ENCODE measurements at regions not wholly inside any gene's neighbourhood (a gene's known extent, or its start where the extent isn't known, plus 50 kb on each side); places are given as distances from the start of the nearest gene placed in this dataset.

GRCh38 chr17:34725008-34725407 lies 145.6 kb downstream of the TMEM132E start:
- Mint-ChIP-seq H3K27ac (no peak overlapping the region), H3K9me3 (no peaks in the 10 kb centered on the region), H3K4me3 (no peak overlapping the region), H3K4me1 (no peaks in the 10 kb centered on the region), H3K27me3 (peaks cover 4% of the 10 kb centered on the region), H3K36me3 (no peaks in the 10 kb centered on the region)
- H3K4me1 ChIP-seq (ENCODE audit: control insufficient read depth, insufficient read depth, low read length, poor library complexity, severe bottlenecking) = no peaks in the 10 kb centered on the region
- no peak for DNase-seq
- no peaks in the 10 kb centered on the region for H3K9me3 ChIP-seq (ENCODE audit: control insufficient read depth in 2 of 2, low read length in 2 of 2)
- H3K27me3 ChIP-seq (ENCODE audit: control insufficient read depth, insufficient read depth, low read length) = no peaks in the 10 kb centered on the region
- no peak overlapping the region for H3K4me3 ChIP-seq (ENCODE audit: low read depth, low read length)
- H3K27ac ChIP-seq (ENCODE audit: insufficient read depth, low read length, poor library complexity, severe bottlenecking) = no peak overlapping the region
- ATAC-seq (ENCODE audit: low read depth in 2 of 2) = no peak
- no peaks in the 10 kb centered on the region for H3K36me3 ChIP-seq (ENCODE audit: control insufficient read depth, insufficient read depth, low read length)

GRCh38 chr17:34723875-34724274 lies 144.5 kb downstream of the TMEM132E start:
- peaks cover 4% of the 10 kb centered on the region for H3K27me3 Mint-ChIP-seq
- no peak overlapping the region for H3K4me3 ChIP-seq (ENCODE audit: low read depth, low read length)

GRCh38 chr17:34721326-34721725 lies 141.9 kb downstream of the TMEM132E start:
- peaks cover 4% of the 10 kb centered on the region for H3K27me3 Mint-ChIP-seq
- no peak overlapping the region for H3K27ac Mint-ChIP-seq
- H3K4me3 Mint-ChIP-seq = no peak overlapping the region
- H3K4me1 ChIP-seq (ENCODE audit: control insufficient read depth, insufficient read depth, low read length, poor library complexity, severe bottlenecking) = no peaks in the 10 kb centered on the region
- H3K4me3 ChIP-seq (ENCODE audit: low read depth, low read length) = no peak overlapping the region
- DNase-seq (no peak), ATAC-seq (ENCODE audit: low read depth in 2 of 2) (no peak)
- no peaks in the 10 kb centered on the region for H3K4me1 Mint-ChIP-seq
- H3K9me3 Mint-ChIP-seq = no peaks in the 10 kb centered on the region
- no peaks in the 10 kb centered on the region for H3K36me3 Mint-ChIP-seq
- no peaks in the 10 kb centered on the region for H3K9me3 ChIP-seq (ENCODE audit: control insufficient read depth in 2 of 2, low read length in 2 of 2)
- no peaks in the 10 kb centered on the region for H3K27me3 ChIP-seq (ENCODE audit: control insufficient read depth, insufficient read depth, low read length)
- H3K27ac ChIP-seq (ENCODE audit: insufficient read depth, low read length, poor library complexity, severe bottlenecking) = no peak overlapping the region
- H3K36me3 ChIP-seq (ENCODE audit: control insufficient read depth, insufficient read depth, low read length) = no peaks in the 10 kb centered on the region

More at GRCh38 chr17:34723875-34724274, 144.5 kb downstream of the TMEM132E start:
- no peak overlapping the region for H3K27ac ChIP-seq (ENCODE audit: insufficient read depth, low read length, poor library complexity, severe bottlenecking)
- no peaks in the 10 kb centered on the region for H3K9me3 ChIP-seq (ENCODE audit: control insufficient read depth in 2 of 2, low read length in 2 of 2)
- Mint-ChIP-seq H3K36me3 (no peaks in the 10 kb centered on the region), H3K27ac (no peak overlapping the region), H3K9me3 (no peaks in the 10 kb centered on the region), H3K4me3 (no peak overlapping the region), H3K4me1 (no peaks in the 10 kb centered on the region)
- no peaks in the 10 kb centered on the region for H3K4me1 ChIP-seq (ENCODE audit: control insufficient read depth, insufficient read depth, low read length, poor library complexity, severe bottlenecking)
- no peaks in the 10 kb centered on the region for H3K27me3 ChIP-seq (ENCODE audit: control insufficient read depth, insufficient read depth, low read length)
- DNase-seq (no peak), ATAC-seq (ENCODE audit: low read depth in 2 of 2) (no peak)
- H3K36me3 ChIP-seq (ENCODE audit: control insufficient read depth, insufficient read depth, low read length) = no peaks in the 10 kb centered on the region

- H3K36me3 Mint-ChIP-seq = no peaks in the 10 kb centered on the region
- H3K27ac Mint-ChIP-seq = no peak overlapping the region
- Histone ChIP-seq H3K4me3 (ENCODE audit: low read depth, low read length) (no peak overlapping the region), H3K9me3 (ENCODE audit: control insufficient read depth in 2 of 2, low read length in 2 of 2) (no peaks in the 10 kb centered on the region), H3K36me3 (ENCODE audit: control insufficient read depth, insufficient read depth, low read length) (no peaks in the 10 kb centered on the region), H3K4me1 (ENCODE audit: control insufficient read depth, insufficient read depth, low read length, poor library complexity, severe bottlenecking) (no peaks in the 10 kb centered on the region), H3K27me3 (ENCODE audit: control insufficient read depth, insufficient read depth, low read length) (no peaks in the 10 kb centered on the region), H3K27ac (ENCODE audit: insufficient read depth, low read length, poor library complexity, severe bottlenecking) (no peak overlapping the region)
- no peaks in the 10 kb centered on the region for H3K4me1 Mint-ChIP-seq
- ATAC-seq (ENCODE audit: low read depth in 2 of 2) (no peak), DNase-seq (no peak)
- H3K9me3 Mint-ChIP-seq = no peaks in the 10 kb centered on the region
- H3K4me3 Mint-ChIP-seq = no peak overlapping the region
- H3K27me3 Mint-ChIP-seq = peaks cover 4% of the 10 kb centered on the region
These were observed 141.4 kb downstream of the TMEM132E start for GRCh38 chr17:34720760-34721159.

GRCh38 chr17:34719569-34719968 lies 140.2 kb downstream of the TMEM132E start:
- Histone ChIP-seq H3K36me3 (ENCODE audit: control insufficient read depth, insufficient read depth, low read length) (no peaks in the 10 kb centered on the region), H3K9me3 (ENCODE audit: control insufficient read depth in 2 of 2, low read length in 2 of 2) (no peaks in the 10 kb centered on the region), H3K27ac (ENCODE audit: insufficient read depth, low read length, poor library complexity, severe bottlenecking) (no peak overlapping the region), H3K4me3 (ENCODE audit: low read depth, low read length) (no peak overlapping the region), H3K27me3 (ENCODE audit: control insufficient read depth, insufficient read depth, low read length) (no peaks in the 10 kb centered on the region), H3K4me1 (ENCODE audit: control insufficient read depth, insufficient read depth, low read length, poor library complexity, severe bottlenecking) (no peaks in the 10 kb centered on the region)
- H3K9me3 Mint-ChIP-seq = no peaks in the 10 kb centered on the region
- no peak overlapping the region for H3K27ac Mint-ChIP-seq
- H3K4me3 Mint-ChIP-seq = no peak overlapping the region
- no peak for ATAC-seq (ENCODE audit: low read depth in 2 of 2)
- no peaks in the 10 kb centered on the region for H3K4me1 Mint-ChIP-seq
- H3K27me3 Mint-ChIP-seq = peaks cover 4% of the 10 kb centered on the region
- H3K36me3 Mint-ChIP-seq = no peaks in the 10 kb centered on the region
- no peak for DNase-seq

- no peak for ATAC-seq (ENCODE audit: low read depth in 2 of 2)
- Mint-ChIP-seq H3K27ac (no peak overlapping the region), H3K27me3 (peaks cover 9% of the 10 kb centered on the region), H3K36me3 (no peaks in the 10 kb centered on the region), H3K4me1 (no peaks in the 10 kb centered on the region), H3K9me3 (no peaks in the 10 kb centered on the region), H3K4me3 (no peak overlapping the region)
- no peak for DNase-seq
- H3K36me3 ChIP-seq (ENCODE audit: control insufficient read depth, insufficient read depth, low read length) = no peaks in the 10 kb centered on the region
- no peaks in the 10 kb centered on the region for H3K4me1 ChIP-seq (ENCODE audit: control insufficient read depth, insufficient read depth, low read length, poor library complexity, severe bottlenecking)
- no peaks in the 10 kb centered on the region for H3K9me3 ChIP-seq (ENCODE audit: control insufficient read depth in 2 of 2, low read length in 2 of 2)
- no peaks in the 10 kb centered on the region for H3K27me3 ChIP-seq (ENCODE audit: control insufficient read depth, insufficient read depth, low read length)
- no peak overlapping the region for H3K27ac ChIP-seq (ENCODE audit: insufficient read depth, low read length, poor library complexity, severe bottlenecking)
- H3K4me3 ChIP-seq (ENCODE audit: low read depth, low read length) = no peak overlapping the region
These were observed 137.7 kb downstream of the TMEM132E start for GRCh38 chr17:34717092-34717491.

GRCh38 chr17:34716291-34716690 lies 136.9 kb downstream of the TMEM132E start:
- H3K27ac Mint-ChIP-seq = no peak overlapping the region
- Histone ChIP-seq H3K4me1 (ENCODE audit: control insufficient read depth, insufficient read depth, low read length, poor library complexity, severe bottlenecking) (no peaks in the 10 kb centered on the region), H3K27me3 (ENCODE audit: control insufficient read depth, insufficient read depth, low read length) (no peaks in the 10 kb centered on the region), H3K36me3 (ENCODE audit: control insufficient read depth, insufficient read depth, low read length) (no peaks in the 10 kb centered on the region), H3K4me3 (ENCODE audit: low read depth, low read length) (no peak overlapping the region), H3K9me3 (ENCODE audit: control insufficient read depth in 2 of 2, low read length in 2 of 2) (no peaks in the 10 kb centered on the region), H3K27ac (ENCODE audit: insufficient read depth, low read length, poor library complexity, severe bottlenecking) (no peak overlapping the region)
- H3K4me3 Mint-ChIP-seq = no peak overlapping the region
- H3K4me1 Mint-ChIP-seq = no peaks in the 10 kb centered on the region
- no peak for DNase-seq
- ATAC-seq (ENCODE audit: low read depth in 2 of 2) = no peak
- H3K9me3 Mint-ChIP-seq = no peaks in the 10 kb centered on the region
- no peaks in the 10 kb centered on the region for H3K36me3 Mint-ChIP-seq
- peaks cover 9% of the 10 kb centered on the region for H3K27me3 Mint-ChIP-seq

GRCh38 chr17:34715504-34715903 lies 136.1 kb downstream of the TMEM132E start:
- Histone ChIP-seq H3K36me3 (ENCODE audit: control insufficient read depth, insufficient read depth, low read length) (no peaks in the 10 kb centered on the region), H3K4me3 (ENCODE audit: low read depth, low read length) (no peak overlapping the region), H3K27me3 (ENCODE audit: control insufficient read depth, insufficient read depth, low read length) (no peaks in the 10 kb centered on the region), H3K4me1 (ENCODE audit: control insufficient read depth, insufficient read depth, low read length, poor library complexity, severe bottlenecking) (no peaks in the 10 kb centered on the region), H3K27ac (ENCODE audit: insufficient read depth, low read length, poor library complexity, severe bottlenecking) (no peak overlapping the region), H3K9me3 (ENCODE audit: control insufficient read depth in 2 of 2, low read length in 2 of 2) (no peaks in the 10 kb centered on the region)
- DNase-seq (no peak), ATAC-seq (ENCODE audit: low read depth in 2 of 2) (no peak)
- H3K4me1 Mint-ChIP-seq = no peaks in the 10 kb centered on the region
- peaks cover 17% of the 10 kb centered on the region for H3K27me3 Mint-ChIP-seq
- H3K4me3 Mint-ChIP-seq = no peak overlapping the region
- no peaks in the 10 kb centered on the region for H3K36me3 Mint-ChIP-seq
- no peak overlapping the region for H3K27ac Mint-ChIP-seq
- H3K9me3 Mint-ChIP-seq = peaks cover 0 to 1% (median 0%) of the 10 kb centered on the region in 7 donors

All from CD4-positive, CD25-positive, alpha-beta regulatory T cell (primary cell).